ENCODE measurements at regions not wholly inside any gene's neighbourhood (a gene's known extent, or its start where the extent isn't known, plus 50 kb on each side); places are given as distances from the start of the nearest gene placed in this dataset.
"Not testable (repeated sequence)": the region's sequence is repeated elsewhere in the genome, so short reads cannot be mapped to it uniquely, and the experiment has no call there.

DNA sequence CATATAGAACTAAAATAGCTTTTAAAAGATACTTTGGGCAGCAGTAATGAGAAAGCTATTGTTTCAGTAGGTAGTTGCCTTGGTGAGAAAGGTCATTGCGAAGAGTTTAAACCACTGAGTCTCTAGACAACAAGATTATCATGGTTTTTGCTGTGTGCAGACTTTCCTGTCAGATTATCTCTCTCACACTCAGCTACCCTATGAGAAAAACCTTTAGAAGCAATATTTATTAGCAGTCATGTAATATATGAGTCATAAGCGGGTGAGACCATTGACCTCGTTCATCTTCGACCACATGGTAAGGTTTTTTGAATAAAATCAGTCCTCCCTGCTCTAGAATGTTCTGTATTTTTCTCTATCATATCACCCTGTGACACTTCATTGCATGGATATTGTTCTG is 59.9 kb downstream of the GPR65 start:
- DNase-seq (ENCODE audit: low spot score), result no peak

DNA sequence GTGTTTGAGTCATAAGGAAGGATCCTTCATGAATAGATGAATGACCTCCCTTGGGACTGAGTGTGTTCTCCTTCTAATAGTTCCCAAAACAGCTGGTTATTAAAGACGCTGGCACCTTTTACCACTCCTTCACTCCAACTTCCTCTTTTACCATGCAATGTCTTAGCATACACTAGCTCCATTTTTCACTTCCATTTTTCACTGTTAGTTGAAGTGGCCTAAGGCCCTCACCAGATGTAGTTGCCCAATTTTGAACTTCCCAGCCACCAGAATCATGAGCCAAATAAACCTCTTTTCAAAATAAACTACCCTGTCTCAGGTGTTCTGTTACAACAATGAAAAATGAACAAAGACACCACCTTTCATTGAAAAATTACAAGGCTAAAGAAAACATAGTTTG is 64.7 kb downstream of the GPR65 start:
- DNase-seq (ENCODE audit: low spot score), result no peak

DNA sequence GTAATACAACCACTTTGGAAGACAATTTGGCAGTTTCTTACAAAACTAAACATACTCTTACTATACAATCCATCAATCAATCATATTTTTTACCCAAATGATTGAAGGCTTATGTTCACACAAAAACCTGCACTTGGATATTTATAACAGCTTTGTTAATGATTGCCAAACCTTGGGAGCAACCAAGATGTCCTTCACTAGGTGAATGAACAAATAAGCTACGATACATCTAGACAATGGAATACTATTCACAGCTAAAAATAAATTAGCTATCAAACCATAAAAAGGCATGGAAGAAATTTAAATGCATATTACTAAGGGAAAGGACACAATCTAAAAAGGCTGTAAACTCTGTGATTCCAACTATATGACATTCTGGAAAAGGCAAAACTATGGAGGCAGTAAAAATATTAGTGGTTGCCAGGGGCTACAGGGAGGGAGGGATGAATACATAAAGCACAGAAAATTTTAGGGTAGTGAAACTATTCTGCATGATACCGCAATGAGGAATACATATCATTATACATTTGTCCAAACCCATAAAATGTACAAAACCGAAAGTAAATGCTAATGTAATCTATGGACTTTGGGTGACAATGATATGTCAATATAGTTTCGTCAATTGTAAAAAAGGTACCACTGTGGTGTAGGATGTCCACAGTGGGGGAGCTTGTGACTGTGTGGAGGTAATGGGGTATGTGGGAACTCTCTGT is 70.5 kb downstream of the GPR65 start:
- no peak for DNase-seq (ENCODE audit: low spot score)

DNA sequence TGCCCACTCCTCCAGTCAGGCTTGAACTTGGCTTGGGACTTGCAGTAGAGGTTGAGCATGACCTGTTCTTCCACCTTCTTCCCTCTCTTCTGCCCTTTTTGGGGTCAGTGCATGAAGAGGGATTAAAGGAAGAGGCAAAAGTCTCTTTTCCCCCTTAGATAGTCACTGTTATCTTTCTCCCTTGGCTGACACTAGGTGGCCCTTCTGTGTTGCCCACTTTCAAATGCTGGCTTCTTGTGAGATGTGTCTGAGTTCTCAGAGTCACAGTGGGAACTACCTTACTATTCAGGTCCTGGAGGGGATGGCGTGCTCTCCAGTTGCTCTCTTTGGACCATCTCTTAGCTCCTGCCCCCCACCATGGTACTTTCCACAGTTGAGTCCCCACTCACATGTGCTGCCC is 73.6 kb downstream of the GPR65 start:
- DNase-seq (ENCODE audit: low spot score), result no peak

DNA sequence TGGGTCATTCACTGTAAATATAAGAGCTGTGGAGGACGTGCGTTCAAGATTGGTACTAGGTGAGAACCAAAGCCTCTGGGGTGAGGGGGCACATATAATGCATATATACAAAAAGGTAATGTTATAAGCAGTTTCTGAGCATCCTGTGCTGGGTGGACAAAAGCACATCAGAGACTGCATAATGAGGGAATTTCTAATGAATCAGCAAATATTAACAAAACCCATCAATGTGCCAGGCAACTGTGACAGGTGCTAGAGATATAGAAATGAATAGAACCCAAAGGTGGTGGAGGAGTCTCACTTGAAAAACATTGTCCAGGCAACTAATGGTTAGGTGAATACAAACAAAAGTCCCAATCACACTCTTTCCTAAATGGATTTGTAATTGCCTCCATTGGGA is 74.7 kb downstream of the GPR65 start:
- DNase-seq (ENCODE audit: low spot score), result no peak

DNA sequence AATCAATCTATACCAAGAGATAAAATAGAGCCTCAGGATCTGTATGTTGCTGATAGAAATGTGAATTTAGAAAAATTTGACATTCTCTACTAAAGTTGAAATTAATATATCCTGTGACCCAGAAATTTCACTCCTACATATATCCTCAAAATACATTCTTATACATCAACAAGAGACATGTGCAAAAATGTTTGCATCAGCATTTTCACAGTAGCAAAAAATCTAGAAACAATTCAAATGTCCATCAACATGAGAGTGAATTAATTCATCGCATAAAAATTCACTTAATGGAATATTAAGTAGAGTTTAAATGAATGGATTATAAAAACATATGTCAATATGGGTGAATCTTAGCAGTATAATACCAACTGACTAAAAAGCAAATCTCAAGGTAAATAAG is 80.8 kb downstream of the GPR65 start:
- no peak for DNase-seq (ENCODE audit: low spot score)

DNA sequence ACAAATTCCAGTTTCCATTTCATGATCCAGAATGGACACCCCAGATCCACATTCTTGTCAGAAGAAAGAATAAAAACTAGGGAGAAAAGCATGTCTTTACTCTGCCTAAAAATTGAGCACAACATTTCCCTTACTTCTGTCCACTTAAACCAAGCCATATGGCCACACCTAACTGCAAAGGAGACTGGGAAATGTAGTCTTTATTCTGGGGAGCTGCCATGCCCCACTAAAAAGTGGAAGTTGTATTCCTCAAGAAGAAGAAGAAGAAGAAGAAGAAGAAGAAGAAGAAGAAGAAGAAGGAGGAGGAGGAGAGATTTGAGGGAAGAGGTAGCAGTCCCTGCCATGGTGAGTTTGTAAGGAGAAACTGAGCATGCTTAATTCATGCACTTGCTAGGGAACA is 84.5 kb downstream of the GPR65 start:
- no peak for DNase-seq (ENCODE audit: low spot score)

DNA sequence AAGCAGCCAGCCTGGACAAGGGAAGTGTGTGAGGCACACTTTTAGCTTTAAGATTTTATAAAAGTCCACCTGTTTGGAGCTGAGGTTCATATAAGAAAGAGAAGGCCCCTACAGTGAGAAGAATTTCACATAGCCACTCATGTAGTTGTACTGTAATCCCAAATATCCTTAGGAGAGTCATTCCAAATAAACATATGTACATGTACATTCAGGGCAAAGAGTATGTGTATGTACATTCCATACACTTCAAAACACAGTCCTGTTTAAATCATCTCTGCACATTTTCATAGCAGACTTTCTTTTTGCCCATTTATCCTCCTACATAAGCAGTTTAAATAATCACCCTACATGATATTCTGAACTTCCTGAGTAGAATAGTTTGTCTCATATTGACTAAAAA is 87.6 kb downstream of the GPR65 start:
- no peak for DNase-seq (ENCODE audit: low spot score)

DNA sequence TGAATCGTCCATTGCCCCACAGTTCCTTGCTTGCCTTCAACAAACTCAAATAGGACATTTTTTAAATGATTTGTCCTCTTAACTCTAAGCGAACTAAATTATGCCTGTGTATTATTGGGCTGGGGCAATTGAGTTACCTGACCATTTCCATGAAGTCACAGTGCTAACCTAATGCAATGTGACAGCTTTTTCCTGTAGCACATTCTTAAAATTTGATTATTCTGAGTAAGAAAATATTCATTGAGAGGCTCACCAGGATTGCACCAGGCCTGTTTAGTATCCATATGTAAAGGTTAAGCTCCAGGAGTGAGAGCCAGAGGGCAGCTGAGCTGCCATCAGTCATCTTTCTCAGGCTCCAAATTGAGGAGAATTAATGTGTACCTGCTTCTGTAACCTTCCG is 90.9 kb downstream of the GPR65 start:
- DNase-seq (ENCODE audit: low spot score), result no peak

DNA sequence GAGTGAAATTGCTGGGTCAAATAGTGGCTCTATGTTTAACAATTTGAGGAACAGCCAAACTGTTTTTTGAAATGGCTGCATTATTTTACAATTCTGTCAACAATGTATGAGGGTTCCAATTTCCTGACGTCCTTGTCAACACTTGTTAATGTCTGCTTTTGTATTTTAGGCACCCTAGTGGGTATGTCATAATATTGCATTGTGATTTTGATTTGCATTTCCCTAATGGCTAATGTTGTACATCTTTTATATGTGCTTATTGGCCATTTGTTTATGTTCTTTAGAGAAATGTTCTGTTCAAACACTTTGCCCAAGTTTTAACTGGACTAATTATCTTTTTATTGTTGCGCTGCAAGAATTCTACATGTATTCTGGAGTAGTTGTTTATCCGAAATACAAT is 93.2 kb downstream of the GPR65 start:
- no peak for DNase-seq (ENCODE audit: low spot score)

DNA sequence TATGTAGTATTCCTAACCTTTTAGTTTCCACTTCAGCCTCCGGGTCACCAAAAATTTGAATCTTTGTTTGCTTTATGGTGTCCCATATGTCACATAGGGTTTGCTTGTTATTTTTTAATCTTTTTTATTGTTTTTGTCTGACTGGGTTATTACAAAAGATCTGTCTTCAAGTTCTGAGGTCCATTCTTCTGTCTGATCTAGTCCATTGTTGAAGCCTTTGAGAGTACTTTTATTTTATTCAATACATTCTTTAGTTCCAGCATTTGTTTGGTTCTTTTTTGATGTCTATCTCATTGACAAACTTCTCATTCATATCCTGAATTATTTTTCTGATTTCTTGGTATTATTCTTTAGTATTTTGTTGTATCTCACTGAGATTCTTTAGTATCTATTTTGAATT is 99.8 kb downstream of the GPR65 start:
- no peak for DNase-seq (ENCODE audit: low spot score)

DNA sequence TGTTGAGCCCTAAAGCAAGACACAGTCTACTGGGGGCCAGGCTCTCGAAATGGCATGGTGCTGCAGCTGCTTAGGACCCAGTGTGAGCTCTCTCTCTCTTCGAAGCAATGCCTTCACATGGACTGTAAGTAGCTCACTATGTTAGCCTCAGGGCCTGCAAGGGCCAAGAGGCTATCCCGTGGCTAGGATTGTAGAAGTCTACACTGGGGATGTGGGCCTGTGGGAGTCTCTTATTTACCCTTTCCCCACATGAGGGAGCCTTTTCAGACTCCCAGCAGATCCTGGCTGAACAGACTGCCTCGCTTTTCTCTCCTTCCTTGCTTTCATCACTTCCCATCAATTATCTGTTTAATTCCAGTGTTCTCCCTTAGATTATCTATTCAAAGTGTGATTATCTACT is 101.4 kb downstream of the GPR65 start:
- no peak for DNase-seq (ENCODE audit: low spot score)

DNA sequence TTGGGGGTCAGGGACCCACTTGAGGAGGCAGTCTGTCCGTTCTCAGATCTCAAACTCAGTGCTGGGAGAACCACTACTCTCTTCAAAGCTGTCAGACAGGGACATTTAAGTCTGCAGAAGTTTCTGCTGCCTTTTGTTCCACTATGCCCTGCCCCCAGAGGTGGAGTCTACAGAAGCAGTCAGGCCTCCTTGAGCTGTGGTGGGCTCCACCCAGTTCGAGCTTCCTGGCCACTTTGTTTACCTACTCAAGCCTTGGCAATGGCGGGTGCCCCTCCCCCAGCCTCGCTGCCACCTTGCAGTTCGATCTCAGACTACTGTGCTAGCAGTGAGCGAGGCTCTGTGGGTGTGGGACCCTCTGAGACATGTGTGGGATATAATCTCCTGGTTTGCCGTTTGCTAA is 122.7 kb downstream of the GPR65 start:
- not testable (repeated sequence) for DNase-seq (ENCODE audit: low spot score)

DNA sequence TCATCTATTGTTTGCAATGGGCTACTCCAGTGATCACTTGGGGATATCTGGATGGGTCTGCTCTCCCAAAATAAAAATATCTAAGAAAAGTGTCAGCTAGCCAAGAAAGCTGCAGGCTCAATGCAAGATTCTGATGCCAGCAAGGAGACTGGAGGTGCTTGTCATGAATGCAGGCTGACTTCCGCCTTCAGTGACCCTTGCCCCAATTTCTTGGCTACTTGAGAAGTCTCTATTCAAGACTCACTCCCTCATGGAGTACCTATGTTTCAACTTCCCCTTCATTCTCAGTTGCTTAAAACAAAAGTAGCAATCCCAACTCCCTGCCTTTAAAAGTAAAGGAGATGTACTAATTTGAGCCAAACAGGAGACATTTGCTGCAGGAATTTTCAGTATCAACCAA is 123.9 kb downstream of the GPR65 start:
- no peak for DNase-seq (ENCODE audit: low spot score)

DNA sequence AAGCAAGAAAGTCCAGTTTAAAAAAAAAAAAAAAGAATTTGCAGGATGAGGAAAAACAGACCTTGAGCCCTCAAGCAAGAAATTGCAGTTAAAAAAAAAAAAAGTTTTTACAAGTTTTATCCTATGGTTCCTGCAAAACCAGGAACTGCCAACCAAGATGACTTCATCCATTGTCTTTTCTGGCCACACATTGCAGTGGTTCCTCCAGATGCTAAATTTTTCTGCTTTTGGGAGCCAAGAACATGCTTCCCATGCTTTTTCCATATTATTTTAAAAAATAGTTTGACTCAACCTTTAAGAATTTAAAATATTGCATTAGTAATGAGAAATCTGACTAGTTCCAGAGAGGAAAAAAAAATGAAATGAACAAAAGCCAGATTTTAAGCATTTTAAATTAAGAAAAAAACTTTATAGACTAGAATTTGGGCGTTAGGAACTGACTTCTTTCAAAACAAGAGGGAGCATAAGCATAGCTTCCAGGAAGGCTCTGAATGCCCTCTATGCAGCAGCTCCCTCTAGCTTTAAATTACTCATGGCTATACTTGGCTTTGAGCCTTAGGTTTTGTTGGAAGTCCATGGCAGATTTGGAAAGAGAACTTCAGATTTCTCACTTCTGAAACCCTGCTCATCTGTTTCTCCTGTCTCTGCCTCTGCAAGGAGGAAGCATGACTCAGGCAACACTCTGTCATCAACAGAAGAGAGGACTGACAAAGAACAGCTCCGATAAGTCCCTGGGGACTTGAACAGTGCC is 124.5 kb downstream of the GPR65 start:
- peak; percentile 29 for DNase-seq (ENCODE audit: low spot score)

DNA sequence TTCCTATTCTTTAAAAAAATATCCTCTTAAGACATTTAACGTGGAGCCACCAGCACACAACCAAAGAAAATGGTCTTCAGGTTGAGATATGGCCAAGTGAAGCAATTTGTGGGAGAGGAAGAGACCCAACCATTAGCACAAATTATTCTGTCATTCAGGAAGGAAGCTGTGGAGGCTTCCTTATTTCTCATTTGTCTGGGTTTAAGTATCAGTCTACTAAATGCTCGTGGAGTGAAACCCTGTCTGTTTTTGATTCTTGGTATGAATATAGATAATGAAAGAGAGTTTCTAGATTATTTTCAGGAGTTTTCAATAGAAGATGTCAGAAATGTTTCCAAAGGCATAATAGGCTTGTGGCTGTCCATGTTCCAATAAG is 125.1 kb downstream of the GPR65 start:
- DNase-seq (ENCODE audit: low spot score), result no peak

All from CD4-positive, alpha-beta T cell treated with Interleukin-2 at 100 ng/mL for 4 hours (primary cell).